ENCODE measurements at regions not wholly inside any gene's neighbourhood (a gene's known extent, or its start where the extent isn't known, plus 50 kb on each side); places are given as distances from the start of the nearest gene placed in this dataset.
A peak's percentile ranks its signal among the peaks of the same experiment; 100 is the strongest.

DNA sequence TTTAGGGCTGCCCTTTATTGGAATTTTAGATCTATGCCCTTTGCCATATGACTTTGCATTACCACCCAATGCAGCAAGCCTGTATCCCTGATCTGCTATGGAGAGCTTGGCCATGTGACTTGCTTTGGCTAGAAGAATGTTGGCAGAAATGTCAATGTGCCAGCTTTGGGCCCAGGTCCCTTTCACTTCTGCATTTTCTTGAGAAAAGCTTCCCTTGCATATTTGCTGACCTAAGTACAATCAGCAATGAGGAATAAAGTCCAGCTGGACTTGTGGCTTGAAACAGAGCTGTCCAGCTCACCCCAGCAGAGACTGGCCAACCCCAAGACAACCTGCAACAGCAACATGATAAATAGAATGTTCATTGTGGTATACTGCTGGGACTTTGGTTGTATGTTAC lies 135.9 kb downstream of the PAH start:
- DNase-seq: no peak

DNA sequence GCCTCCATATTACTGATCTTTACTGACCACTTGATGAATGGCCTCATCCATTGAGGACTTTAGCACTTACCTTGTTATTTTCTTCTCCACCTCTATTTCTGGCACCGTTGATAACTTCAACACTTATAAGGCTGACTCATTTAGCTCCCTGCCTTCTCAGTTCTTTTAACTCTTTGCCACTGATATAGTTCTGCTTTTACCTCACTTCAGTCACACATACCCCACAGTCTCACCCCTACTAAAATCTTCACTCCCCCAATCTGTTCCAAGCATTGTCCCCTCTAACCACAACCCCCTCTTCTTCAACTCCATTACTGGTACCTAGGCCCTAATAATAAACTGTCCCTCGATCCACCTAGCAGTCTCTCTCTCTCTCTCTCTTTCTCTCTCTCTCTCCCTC lies 141.0 kb downstream of the PAH start:
- DNase-seq: no peak

GRCh38 chr12:102769323-102769916 lies 147.6 kb downstream of the PAH start:
- no peak for DNase-seq

DNA sequence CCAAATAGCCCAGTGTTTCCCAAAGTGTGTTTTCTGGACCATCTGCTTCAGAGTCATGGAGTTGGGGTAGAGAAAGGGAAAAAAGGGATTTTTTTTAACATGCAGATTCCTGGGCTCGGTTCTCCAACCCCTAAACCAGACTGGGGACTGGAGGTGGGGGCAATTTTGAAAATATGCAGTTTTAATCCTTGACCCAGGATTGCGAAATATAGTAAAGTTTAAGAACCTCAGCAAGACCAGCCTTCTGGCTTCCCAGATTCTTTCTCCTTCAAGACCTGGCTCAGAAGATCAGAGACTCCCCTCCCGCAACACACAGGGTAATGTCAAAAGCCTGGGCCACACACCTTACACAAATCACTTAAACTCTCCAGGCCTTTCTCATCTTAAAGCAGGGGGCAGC lies 150.1 kb downstream of the PAH start:
- no peak for DNase-seq

GRCh38 chr12:102765736-102766135 lies 151.3 kb downstream of the PAH start:
- no peak for DNase-seq

DNA sequence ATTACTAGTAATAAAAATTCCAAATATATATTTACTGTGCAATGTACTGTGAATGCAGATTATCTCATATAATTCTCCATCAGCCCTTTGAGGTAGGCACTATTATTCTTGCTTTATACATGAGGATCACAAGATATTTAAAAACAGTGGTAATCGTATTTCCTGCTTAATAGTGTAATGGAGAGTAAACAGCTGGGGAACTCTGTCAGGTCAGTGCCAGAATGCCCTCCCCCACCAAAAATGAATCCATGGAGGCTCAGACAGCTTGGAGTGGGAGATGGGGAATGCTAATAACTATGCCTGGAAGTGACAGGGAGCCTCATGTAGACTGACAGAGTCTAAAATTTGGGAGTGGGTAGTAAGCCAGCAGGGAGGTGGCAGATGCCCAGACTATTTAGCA lies 153.6 kb downstream of the PAH start:
- DNase-seq: no peak

GRCh38 chr12:102763061-102763460 lies 154.0 kb downstream of the PAH start:
- DNase-seq: no peak

- no peak for DNase-seq
Measured at GRCh38 chr12:102760322-102760721, 156.7 kb downstream of the PAH start.

- no peak for DNase-seq
Measured at GRCh38 chr12:102759466-102759865, 157.6 kb downstream of the PAH start.

- DNase-seq: no peak
Measured at GRCh38 chr12:102757882-102758226, 159.2 kb downstream of the PAH start.

- no peak for DNase-seq
Measured at GRCh38 chr12:102757154-102757881, 159.7 kb downstream of the PAH start.

GRCh38 chr12:102756530-102756929 lies 160.5 kb downstream of the PAH start:
- DNase-seq: no peak

- DNase-seq: no peak
Measured at GRCh38 chr12:102755266-102755665, 161.8 kb downstream of the PAH start.

GRCh38 chr12:102753802-102754201 lies 163.2 kb downstream of the PAH start:
- DNase-seq: no peak

- no peak for DNase-seq
Measured at GRCh38 chr12:102748704-102749103, 168.3 kb downstream of the PAH start.

DNA sequence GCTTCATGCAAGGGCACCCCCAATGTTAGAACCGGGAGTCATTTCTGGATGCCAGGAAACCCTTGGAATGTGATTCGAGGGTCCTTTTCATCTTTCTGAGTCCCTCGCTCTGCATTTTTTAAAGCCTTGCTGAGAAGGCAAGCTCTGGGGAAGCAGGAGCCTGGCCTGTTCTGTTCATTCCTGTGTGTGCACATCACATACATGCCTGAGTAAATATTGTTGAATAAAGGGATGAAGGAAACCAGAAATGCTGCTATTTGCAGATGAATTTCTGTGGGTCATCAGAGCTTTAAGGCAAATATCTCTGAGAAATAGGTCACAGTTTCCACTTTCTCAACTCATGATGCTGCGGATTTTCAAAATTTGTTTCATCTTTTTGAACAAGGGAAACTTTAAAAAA lies 170.1 kb downstream of the PAH start:
- DNase-seq: no peak

- no peak for DNase-seq
Measured at GRCh38 chr12:102745971-102746600, 171.0 kb downstream of the PAH start.

DNA sequence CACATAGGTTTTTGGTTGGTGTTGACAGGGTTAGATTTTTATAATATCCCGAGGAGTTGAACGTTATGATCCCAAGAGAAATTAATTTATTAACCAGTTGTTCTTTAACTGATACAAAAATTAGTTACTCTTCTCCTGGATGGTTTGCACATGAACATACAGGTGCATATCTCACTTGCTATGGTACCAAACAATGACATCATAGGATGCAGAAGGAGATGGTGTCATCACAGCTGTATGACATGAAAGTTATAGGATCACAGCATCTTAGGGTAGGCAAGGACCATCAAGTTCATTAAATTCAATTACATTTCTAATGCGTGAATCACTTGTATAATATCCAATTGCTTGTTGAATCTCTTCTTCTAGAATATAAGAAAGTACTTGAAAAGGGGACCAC lies 175.8 kb downstream of the PAH start:
- DNase-seq: no peak

DNA sequence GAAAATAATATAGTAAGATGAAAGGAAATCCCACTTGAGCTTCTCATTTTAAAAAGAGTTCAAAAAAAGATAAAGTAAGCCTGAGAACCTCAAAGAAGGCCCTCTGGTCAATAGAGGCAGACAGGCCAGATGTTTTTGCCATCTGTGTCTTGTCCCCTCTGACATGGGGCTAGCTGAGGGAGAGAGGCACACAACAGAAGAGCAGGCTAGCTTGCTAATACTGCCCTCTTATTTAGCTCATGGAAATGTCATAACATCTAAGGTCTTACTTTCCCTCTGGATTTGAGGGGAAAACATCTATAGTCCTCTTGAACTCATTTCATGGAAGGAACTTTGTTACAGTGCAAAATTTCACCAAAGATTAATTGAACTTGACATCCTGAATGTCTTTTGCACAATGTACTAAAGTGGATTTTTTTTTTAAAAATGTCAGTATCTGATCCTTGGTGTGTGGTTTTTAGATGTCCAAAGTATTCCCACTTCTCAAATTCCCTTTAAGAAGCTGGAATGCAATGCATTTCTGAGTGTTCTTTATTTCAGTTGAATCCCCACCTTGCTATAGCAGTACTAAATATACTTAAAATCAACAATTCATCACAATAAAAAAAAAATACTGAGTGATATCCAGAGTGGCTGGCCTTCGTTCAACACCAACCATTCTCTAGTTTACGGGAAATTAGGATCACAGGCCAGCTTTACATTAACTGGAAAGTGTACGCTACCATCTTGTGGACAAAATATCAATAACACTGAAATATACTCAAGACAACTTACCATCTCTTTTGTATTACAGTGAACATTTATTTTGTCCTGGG lies 176.7 kb downstream of the PAH start:
- DNase-seq: peak; percentile 22

DNA sequence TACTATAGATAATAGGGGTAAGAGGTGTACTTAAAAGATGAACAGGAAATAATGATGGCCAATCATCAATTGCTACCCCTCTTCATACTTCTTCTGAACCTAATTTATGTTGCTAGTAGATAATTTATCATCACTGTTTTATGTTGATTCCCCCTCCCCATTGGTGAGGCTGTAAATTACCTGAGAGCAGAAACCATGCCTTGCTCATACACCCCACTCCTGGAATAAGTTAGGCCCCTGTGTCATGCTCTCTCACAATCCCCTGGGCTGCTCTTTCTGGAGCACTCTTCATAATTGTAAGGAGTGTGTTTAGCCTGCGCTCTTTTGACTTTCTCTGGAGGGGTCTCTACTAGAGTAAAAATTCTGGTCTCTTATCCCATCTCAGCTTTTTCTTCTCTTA lies 180.7 kb downstream of the PAH start:
- no peak for DNase-seq

- DNase-seq: no peak
Measured at GRCh38 chr12:102735104-102735503, 181.9 kb downstream of the PAH start.

DNA sequence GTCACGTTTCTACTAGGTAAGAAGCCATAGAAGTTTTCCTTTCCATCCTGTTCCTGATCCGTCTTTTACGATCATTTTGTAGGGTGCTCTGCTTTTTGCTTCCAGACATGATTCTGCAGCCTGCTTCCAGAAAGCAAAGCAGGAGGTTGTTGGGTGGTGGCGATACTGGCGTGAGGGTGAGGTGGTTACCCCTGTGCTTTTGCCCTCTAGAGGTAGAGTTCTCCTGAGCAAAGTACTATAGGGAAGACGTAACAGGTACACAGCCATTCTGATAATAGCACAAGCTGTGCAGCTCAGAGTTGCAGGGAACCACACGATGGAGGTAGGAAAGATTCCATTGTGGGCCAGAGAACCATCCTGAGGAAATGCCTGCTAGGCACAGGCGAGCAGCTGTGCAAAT lies 186.0 kb downstream of the PAH start:
- no peak for DNase-seq

DNA sequence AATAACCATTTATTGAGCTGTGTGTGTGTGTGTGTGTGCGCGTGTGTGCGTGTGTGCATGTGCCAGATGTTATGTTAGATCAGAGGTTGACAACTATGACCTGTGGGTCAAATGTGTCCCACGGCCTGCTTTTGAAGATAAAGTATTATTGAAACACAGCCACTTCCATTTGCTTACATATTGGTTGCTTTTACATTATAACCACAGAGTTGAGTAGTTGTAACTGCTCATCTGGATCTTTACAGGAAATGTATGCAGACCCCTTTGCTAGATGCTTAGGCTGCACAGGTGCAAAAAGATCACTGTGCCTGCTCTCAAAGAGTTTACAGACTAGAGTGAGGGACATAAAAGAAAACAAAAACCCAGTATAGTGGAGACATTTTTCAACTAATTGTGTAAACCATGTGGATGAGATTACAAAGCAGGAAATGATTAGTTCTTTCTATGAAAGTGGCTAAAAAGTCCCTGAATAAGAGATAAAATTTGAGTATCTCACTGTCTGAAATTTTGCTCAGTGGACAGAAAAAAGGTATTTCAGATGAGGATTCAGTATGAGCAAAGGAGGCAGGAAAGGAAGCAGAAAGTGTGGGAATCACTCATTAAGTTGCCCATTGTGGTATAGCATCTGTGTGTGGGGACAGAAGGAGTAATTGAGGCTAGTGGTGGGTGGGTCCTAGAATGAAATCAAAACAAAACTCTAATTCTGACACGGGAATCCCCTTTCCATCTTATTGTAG lies 188.4 kb downstream of the PAH start:
- DNase-seq: no peak
